Gastrocnemius medialis (tissue), 4 donors: ENCODE measurements at regions not wholly inside any gene's neighbourhood (a gene's known extent, or its start where the extent isn't known, plus 50 kb on each side); places are given as distances from the start of the nearest gene placed in this dataset.

Experiments used
- CTCF ChIP-seq, 5 experiments: fragments of 450-650 bp in 3 of 5; fragments of 200-600 bp in 2 of 5; sonication (generic) in 2 of 5; IDR thresholded peaks in 4 of 5; conservative IDR thresholded peaks in 1 of 5; 1 replicate in 4 of 5; 2 replicates in 1 of 5; pipeline ENCODE4 v1.5.1; 2016 to 2019; ENCODE audit warnings: antibody characterized with exemption in 5 of 5, mild to moderate bottlenecking in 3 of 5, moderate library complexity in 3 of 5
- POLR2A ChIP-seq, 2 donors: fragments of 450-650 bp; IDR thresholded peaks; one replicate each; pipeline ENCODE4 v1.6.1; 2017; ENCODE audit warnings: antibody characterized with exemption in 2 of 2, mild to moderate bottlenecking in 2 of 2, moderate library complexity in 2 of 2

DNA sequence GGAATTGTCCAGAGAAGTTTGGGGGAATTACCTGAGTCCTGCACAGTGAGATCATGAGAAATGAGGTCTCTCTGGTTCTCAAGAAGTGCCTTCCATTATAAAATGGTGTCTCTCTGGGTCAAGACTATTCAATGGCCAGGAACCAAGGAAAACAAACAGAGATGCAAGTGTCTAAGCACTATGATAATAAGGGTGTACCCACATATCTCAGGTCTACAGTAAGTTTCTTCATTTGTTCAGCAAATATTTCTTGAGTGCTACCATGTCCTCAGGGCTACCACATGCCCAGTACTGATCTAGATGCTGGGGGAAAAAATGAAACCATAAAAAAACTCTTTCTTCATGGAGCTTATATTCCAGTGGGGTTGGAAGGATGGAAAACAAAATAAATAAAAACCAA, 170.0 kb downstream of the ACKR3 start:
- TF ChIP-seq CTCF (IDR thresholded peaks at IDR 0.05 in 4 of 5, conservative IDR thresholded peaks at IDR 0.05 in 1 of 5) (no peak), POLR2A (IDR thresholded peaks at IDR 0.05) (no peak)
